GM12865 (cell line): ENCODE measurements at regions not wholly inside any gene's neighbourhood (a gene's known extent, or its start where the extent isn't known, plus 50 kb on each side); places are given as distances from the start of the nearest gene placed in this dataset.

Source experiments
- DNase-seq: peaks from one replicate; pipeline ENCODE4 v3.0.0; 2010; ENCODE audit warnings: low read depth
- H3K4me3 ChIP-seq: 2 replicates; pipeline ENCODE4 v1.5.1; 2011; ENCODE audit warnings: mild to moderate bottlenecking, low read depth, low read length, control low read depth
- TF ChIP-seq, protein P1 (sequence below): IDR thresholded peaks from 2 replicates; pipeline ENCODE4 v1.5.1; 2011; ENCODE audit warnings: low read length, control low read depth, low read depth, inconsistent platforms; ENCODE audit not compliant: insufficient read depth; ENCODE audit errors: missing control alignments

DNA sequence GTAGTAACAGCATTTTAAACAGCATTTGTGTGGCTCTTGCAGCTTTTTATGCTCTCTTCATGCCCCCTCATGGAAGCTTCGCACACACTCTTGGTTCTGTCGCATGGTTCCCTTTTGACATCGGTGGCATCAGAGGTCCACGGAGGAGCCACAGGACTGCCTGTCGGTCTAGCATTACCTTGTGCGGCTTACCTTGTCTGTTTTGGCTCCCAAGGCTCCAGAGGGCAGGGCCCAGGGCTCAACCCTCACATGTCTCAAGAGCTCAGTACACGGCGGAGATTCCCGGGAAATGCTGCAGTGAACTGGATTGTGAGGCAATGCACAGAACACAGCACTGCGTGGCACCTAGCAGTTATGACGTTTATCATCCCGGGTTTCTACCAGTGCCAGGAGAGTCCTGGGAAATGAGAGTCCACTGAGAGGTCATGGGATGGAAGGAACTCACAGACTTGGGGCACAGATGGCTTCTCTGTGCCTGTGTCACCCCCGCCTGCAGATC is 1015.8 kb downstream of the TBC1D22A start:
- DNase-seq, result no peak
- no peak overlapping the region for H3K4me3 ChIP-seq
- TF ChIP-seq, protein P1, sequence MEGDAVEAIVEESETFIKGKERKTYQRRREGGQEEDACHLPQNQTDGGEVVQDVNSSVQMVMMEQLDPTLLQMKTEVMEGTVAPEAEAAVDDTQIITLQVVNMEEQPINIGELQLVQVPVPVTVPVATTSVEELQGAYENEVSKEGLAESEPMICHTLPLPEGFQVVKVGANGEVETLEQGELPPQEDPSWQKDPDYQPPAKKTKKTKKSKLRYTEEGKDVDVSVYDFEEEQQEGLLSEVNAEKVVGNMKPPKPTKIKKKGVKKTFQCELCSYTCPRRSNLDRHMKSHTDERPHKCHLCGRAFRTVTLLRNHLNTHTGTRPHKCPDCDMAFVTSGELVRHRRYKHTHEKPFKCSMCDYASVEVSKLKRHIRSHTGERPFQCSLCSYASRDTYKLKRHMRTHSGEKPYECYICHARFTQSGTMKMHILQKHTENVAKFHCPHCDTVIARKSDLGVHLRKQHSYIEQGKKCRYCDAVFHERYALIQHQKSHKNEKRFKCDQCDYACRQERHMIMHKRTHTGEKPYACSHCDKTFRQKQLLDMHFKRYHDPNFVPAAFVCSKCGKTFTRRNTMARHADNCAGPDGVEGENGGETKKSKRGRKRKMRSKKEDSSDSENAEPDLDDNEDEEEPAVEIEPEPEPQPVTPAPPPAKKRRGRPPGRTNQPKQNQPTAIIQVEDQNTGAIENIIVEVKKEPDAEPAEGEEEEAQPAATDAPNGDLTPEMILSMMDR, result no peak

DNA sequence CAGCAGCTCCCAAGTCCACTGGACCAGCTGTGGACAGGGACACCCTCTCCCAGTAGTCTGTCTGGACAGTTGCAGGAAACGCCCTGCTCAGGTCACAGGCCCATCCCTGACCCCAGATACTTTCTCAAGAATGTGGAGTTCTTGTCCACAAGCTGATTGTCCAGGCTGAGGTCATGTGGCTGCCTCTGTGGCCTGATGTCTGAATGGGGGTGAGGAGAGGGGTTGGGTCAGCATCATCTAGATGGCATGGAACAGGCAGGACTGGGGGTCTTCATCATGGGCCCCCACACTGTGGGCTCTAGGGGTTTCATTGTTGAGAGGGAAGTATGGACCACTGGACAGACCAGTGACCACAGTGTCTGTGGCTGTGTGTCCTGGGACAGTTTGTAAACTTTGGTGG is 1015.0 kb downstream of the TBC1D22A start:
- DNase-seq, result no peak
- no peak overlapping the region for H3K4me3 ChIP-seq
- TF ChIP-seq, protein P1, result no peak

DNA sequence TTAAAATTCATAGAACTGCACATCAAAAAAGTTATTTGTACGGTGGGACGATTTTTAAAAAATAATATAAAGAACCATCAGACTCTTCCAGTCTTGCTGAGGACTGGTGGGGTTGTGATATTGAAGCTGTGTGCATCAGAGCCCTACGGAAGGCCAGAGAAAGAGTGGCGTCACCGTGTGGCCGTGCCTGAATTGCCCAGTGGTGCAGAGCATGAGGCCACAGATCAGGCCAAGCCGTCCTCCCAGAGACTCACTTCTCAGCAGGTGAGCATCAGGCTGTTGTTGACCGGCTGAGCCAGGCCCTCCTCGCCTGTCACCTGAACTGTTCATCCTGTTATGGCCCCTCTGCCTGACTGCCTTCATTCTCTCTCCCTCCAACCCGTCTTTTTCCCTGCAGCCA is 1013.9 kb downstream of the TBC1D22A start:
- TF ChIP-seq, protein P1, result no peak
- no peak overlapping the region for H3K4me3 ChIP-seq
- DNase-seq, result no peak

DNA sequence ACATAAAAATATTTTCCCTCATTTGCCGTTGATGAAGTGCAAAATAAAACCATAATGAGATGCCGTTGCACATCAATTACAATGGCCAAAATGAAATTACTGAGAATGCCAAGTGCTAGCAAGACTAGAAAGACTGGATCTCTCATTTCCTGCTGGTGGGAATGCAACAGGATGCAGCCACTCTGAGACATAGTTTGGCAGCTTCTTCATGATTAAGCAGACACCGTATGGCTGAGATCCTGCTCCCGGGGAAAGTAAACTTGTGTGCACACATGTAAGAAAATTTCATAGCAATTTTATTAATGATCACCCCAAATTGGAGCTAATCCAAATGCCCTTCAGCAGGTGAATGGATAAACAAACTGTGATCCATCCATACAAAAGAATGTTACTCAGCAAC is 1013.2 kb downstream of the TBC1D22A start:
- no peak overlapping the region for H3K4me3 ChIP-seq
- no peak for DNase-seq
- TF ChIP-seq, protein P1, result no peak

DNA sequence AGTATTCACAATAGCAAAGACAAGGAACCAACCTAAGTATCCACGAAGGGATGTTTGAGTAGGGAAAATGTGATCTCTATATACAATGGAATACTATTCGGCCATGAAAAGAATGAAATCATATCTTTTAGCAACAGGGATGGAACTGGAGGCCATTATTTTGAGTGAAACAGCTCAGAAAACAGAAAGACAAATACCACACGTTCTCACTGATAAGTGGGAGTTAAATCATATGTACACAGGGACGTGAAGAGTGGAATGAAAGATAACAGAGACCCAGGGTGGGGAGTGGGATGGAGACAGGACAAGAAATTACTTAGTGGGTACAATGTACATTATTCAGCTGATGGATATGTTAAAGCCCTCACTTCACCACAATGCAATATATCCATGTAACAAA is 1012.7 kb downstream of the TBC1D22A start:
- DNase-seq, result no peak
- no peak overlapping the region for H3K4me3 ChIP-seq
- TF ChIP-seq, protein P1, result no peak

DNA sequence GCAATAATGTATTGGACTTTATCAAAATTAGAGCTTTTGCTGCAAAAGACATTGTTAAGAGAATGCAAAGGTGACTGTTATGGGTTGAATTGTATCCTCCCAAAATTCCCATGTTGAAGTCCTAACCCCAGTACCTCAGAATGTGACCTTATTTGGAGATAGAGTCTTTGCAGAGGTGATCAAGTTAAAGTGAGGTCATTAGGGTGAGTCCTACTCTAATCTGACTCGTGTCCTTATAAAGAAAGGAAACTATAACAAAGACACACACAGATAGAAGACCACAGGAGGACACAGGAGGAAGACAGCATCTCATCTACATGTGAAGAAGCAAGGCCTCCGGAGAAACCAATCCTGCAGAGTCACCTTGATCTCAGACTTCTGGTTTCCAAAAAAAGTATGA is 1011.2 kb downstream of the TBC1D22A start:
- H3K4me3 ChIP-seq, result no peak overlapping the region
- no peak for DNase-seq
- TF ChIP-seq, protein P1, result no peak

DNA sequence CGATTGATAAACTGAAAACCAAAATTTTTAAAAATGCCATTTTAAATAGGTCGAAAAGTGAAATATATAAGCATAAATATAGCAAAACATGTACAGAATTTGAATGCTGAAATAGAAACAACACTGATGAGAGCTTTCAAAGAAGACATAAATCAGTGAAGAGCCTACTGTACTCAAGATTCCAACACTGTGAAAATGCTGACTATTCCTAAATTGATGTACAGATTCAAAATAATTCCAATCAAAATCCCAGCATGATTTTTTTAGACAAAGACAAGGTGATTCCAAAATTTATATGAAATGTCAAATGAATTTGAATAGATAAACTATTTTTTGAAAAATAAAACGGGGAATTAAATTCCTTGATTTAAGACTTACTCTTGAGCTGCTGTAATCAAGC is 1010.4 kb downstream of the TBC1D22A start:
- DNase-seq, result no peak
- H3K4me3 ChIP-seq, result no peak overlapping the region
- TF ChIP-seq, protein P1, result no peak
